ENCODE measurements at regions not wholly inside any gene's neighbourhood (a gene's known extent, or its start where the extent isn't known, plus 50 kb on each side); places are given as distances from the start of the nearest gene placed in this dataset.
"Not testable (repeated sequence)": the region's sequence is repeated elsewhere in the genome, so short reads cannot be mapped to it uniquely, and the experiment has no call there.

- not testable (repeated sequence) for TF ChIP-seq CTCF (IDR thresholded peaks at IDR 0.05; ENCODE audit: insufficient read depth, low read depth, low read length); EZH2 (IDR thresholded peaks at IDR 0.05; ENCODE audit: insufficient read depth, low read length)
Measured at GRCh38 chr7:65800191-65800590, 72.7 kb upstream of the VKORC1L1 start.
